GM18868 (cell line): ENCODE measurements at regions not wholly inside any gene's neighbourhood (a gene's known extent, or its start where the extent isn't known, plus 50 kb on each side); places are given as distances from the start of the nearest gene placed in this dataset.

Experiments
- ATAC-seq: cut with Tn5 transposase; IDR thresholded peaks from one replicate; pipeline ENCODE4 v1.9.1; 2021; ENCODE audit warnings: mild to moderate bottlenecking, moderate library complexity; ENCODE audit not compliant: unreplicated experiment

- no peak for ATAC-seq
These were observed 78.2 kb downstream of the FBXO5 start for GRCh38 chr6:152904678-152905077.

DNA sequence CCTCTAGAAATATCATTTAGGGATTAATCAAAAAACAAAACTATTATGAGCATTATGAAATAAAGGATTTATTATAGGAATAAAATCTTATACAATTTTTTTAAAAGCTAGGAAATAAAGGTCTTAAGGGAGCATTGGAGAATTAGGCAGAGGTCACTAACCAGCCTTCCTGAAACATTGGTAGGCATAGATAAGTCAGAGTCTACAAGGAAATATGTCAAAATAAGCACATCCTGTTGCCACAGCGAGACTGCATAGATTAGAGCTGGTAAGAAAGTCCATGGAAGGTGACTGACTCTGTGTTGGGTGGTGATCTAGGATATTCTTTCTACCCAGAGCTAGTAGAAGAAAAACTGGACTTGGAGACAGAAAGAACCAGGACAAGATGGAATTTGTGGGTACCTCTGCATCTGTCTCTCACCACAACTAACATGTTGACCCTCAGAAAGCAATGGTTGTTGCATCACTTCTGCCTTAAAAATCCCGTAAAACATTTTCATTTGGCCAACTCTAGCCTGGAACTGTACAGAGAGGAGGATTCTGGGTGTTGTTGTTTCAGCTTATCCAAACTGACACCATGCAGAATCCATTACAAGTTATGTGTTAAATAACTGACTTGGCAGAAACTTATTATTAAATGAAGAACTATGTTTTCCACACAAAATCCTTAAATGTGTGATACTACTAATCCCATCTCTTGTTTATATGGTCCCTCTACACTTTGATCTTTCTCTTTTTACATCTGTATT lies 77.1 kb downstream of the FBXO5 start:
- no peak for ATAC-seq

GRCh38 chr6:152909241-152909640 lies 73.6 kb downstream of the FBXO5 start:
- ATAC-seq: no peak

DNA sequence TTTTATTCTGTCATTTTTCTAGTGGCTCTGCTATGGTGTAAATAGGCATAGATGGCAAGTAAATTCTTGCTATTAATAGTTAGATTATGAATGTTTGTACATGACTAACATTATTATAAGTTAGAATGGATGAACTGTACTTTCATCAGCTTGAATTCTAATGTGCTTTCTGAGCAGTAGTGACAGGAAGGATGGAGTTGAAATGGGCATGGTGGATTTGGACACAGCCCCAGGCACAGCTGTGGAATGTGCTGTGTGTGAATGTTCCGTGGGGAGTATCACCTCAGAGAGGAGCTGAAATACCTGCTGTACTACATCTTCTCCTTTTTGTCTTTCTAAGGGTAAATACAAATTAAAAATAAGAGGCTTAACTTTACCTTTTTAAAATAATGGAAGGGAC lies 66.8 kb downstream of the FBXO5 start:
- ATAC-seq: no peak

DNA sequence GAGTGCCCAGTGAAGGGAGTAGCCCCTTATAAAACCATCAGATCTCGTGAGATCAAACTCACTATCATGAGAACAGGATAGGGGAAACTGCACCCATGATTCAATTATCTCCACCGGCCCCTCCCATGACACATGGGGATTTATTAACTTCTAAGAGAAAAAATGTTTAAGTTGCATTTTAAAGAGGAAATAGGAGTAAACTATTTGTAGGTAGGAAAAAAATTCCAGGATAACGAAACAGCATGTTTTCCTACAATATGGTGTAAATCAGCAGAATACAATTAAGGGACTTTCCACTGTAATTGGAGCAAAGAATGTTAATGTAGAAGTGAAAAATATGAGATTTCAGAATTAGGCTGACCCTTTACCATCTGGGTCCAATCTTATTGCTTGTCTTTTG lies 63.9 kb downstream of the FBXO5 start:
- ATAC-seq: no peak

DNA sequence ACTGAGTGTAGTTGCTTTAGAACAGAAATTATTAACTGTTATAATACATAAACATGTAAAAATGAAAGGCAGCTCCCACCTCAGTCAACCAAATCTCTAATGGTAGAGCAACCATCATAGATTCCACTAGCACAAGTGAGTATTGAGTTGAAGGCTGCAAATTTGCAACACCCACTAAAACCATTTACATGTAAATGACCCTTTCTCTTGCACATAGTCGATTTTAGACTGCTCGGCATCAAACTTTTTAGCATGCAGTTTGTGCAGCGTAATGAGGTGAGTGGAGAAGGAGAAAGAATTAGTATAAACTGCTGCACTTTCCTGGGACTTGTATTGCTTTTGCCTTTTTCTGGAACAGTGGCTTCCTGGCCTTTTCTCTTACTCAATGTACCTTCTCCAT lies 62.8 kb downstream of the FBXO5 start:
- no peak for ATAC-seq
